ENCODE measurements at regions not wholly inside any gene's neighbourhood (a gene's known extent, or its start where the extent isn't known, plus 50 kb on each side); places are given as distances from the start of the nearest gene placed in this dataset.
"Not testable (repeated sequence)": the region's sequence is repeated elsewhere in the genome, so short reads cannot be mapped to it uniquely, and the experiment has no call there.

DNA sequence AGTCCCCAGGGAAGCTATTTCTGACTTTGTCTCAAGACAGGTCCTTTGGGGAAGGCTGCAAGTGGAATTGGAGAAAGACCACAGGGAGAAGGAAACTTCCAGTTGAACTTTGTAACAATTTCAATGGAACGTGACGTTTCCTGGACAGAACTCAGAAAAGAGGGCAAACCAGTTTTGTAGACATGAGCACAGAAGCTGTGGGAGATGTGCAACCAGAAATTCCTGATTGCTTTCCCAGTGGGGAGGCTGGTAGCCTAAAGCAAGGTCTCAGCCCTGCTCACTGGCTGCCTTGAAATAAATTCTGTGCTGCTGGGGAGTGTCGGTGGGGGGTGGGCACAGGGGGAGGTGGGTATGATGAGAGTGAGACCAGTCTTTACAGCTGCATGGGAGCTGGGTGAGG lies 1206.7 kb upstream of the ADGRL2 start:
- in situ Hi-C loops (cut with HindIII; ENCODE audit: low pct_ligation_motif_present, low pct_unique_long_range_greater_than_20kb, low sequenced_read_pairs), result no loop called here
- DNase-seq, result no peak

DNA sequence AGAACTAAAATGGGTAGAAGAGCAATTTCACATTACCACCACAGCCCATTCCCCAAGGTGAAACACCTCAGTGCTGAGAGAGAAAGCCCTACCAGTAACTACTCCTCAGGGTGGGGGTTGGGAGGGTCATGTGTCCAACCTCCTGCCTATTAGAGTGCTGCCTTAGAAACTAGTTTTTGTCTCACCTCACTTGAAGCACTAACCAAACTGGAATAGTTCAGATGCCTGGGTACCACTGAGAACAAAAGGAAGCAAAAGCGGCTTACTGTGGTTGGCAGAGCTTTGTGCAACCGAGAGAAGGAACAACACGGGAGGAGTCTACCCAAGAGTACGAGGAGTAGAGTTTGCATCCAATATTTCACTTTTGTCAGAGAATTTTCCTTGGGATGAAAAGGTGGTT lies 1207.5 kb upstream of the ADGRL2 start:
- in situ Hi-C loops (cut with HindIII; ENCODE audit: low pct_ligation_motif_present, low pct_unique_long_range_greater_than_20kb, low sequenced_read_pairs), result no loop called here

DNA sequence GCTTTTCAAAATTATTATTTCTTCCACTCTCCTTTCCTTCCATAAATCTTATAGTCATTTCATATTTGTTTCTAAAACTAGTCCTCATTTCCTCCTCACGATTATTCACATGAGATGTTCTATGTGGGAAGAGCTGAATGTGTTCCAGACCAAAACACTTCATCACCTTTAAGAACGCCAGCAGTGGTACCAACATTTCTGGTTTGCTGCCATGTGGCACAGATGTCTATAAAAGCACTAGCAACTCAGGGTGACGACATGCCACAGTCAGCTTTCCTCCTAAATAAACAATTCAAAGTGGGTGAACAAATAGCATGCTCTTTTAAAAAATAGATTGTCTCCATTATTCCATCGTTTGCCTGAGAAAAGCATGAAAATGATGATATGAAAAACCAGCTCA lies 1217.8 kb upstream of the ADGRL2 start:
- in situ Hi-C loops (cut with HindIII; ENCODE audit: low pct_ligation_motif_present, low pct_unique_long_range_greater_than_20kb, low sequenced_read_pairs), result no loop called here
- DNase-seq, result no peak

More for the DNA sequence above, 1207.5 kb upstream of the ADGRL2 start:
- DNase-seq, result no peak

DNA sequence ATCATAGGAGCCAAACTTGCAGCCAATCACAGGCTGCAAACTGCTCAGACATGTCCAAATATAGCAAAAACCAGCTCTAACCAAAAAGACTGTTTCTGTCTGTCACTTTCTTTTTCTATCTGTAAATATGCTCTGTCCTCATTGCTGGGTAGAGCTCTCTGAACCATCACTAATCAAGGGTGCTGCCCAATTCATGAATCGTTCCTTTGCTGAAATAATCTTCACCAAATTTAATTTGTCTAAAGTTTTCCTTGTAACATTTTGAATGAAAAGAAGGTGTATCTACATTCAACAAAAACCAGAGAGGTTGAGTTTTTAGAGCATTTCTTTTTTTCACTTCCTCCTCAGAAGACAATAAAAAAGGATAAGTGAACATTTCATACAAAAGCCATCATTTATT lies 1221.7 kb upstream of the ADGRL2 start:
- no peak for DNase-seq
- in situ Hi-C loops (cut with HindIII; ENCODE audit: low pct_ligation_motif_present, low pct_unique_long_range_greater_than_20kb, low sequenced_read_pairs), result no loop called here

DNA sequence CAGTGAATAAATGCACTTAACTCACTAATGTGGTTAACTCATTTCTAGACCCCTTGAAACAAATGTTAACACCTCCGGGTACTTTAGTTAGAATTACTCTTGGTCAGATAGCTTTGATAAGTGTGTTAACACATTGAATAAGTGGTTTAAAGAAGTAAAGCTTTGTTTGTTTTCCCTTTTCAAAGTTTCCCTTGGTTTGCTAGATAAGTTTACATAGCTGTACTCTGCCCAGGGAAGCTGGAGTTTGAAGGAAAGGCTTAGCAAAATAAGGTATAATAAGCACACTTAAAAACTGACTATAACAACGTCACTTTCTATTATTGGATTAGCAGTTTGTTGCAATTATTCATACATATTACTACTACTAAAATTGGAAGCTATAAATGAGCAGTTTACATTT lies 1233.9 kb upstream of the ADGRL2 start:
- in situ Hi-C loops (cut with HindIII; ENCODE audit: low pct_ligation_motif_present, low pct_unique_long_range_greater_than_20kb, low sequenced_read_pairs), result no loop called here
- no peak for DNase-seq

DNA sequence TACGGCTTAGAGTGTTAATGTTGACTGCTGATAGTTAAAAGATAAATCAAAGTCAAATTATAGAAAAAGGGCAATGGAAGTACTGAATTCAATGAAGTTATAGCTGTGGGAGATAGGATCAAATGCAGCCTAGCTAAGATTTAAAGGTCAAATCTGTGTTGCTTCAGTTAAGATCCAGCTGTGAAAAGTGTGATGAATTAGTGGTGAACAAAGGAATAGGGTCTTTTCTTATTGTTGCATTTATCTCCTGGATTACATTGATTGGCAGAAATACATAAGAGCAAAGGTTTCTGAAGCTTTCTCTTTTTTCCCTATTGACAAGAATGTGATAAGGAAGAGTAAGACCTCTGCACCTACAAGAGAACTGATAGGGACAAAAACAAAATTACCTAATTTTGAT lies 1234.6 kb upstream of the ADGRL2 start:
- in situ Hi-C loops (cut with HindIII; ENCODE audit: low pct_ligation_motif_present, low pct_unique_long_range_greater_than_20kb, low sequenced_read_pairs), result no loop called here
- no peak for DNase-seq

DNA sequence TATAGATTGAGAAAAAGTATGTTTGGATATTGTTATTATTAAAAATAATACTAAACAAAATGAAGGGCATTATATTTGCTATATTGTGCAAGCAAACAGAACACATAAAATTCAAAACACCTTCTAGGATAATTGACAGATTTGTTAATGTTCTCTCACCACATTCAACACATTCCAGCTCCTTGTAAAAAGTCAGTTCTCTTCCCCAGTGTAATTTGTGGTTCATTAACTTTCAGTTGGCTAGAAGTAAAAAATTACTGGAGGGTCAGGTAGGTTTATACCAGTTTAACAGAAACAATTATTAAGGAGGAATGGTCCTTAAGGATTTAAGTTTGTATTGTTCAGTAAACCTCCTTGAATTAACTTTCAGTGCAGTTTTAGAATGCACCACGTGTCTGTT lies 1235.3 kb upstream of the ADGRL2 start:
- DNase-seq, result no peak
- in situ Hi-C loops (cut with HindIII; ENCODE audit: low pct_ligation_motif_present, low pct_unique_long_range_greater_than_20kb, low sequenced_read_pairs), result no loop called here

DNA sequence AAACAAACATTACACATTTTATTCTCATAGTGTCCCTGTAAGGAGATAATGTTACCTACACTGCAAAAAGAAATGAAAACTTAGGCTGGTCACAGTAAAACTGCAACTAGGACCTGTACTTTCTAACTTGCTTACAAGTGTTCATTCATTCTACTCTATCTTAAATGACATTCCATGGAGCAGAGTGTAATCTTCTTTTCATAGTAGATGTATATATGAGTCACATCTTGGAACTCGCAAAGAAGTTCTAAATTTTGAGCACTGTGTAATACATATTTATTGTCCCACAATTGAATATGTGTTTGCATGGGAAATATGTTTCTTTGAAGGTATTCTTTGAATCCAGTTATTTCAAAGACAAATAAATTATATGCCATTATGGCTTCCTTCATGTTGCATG lies 1258.5 kb upstream of the ADGRL2 start:
- no peak for DNase-seq
- in situ Hi-C loops (cut with HindIII; ENCODE audit: low pct_ligation_motif_present, low pct_unique_long_range_greater_than_20kb, low sequenced_read_pairs), result no loop called here

DNA sequence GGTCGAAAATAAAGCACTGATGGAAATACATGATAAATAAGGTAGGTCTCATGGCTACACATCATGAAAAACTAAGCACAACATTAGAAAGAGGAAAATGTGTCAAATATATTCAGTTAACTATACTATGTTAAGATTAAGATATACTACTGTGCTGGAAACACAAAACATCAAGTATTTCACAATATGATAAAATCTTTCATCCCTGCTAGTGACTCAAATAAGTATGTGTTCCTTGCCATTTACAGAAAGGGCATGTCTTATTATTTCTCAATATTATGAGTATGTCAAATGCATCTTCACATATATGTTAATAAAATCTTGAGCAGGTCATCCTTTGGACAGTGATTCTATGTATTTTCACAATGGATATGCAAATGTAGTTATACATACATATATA lies 1260.1 kb upstream of the ADGRL2 start:
- no peak for DNase-seq
- in situ Hi-C loops (cut with HindIII; ENCODE audit: low pct_ligation_motif_present, low pct_unique_long_range_greater_than_20kb, low sequenced_read_pairs), result no loop called here

DNA sequence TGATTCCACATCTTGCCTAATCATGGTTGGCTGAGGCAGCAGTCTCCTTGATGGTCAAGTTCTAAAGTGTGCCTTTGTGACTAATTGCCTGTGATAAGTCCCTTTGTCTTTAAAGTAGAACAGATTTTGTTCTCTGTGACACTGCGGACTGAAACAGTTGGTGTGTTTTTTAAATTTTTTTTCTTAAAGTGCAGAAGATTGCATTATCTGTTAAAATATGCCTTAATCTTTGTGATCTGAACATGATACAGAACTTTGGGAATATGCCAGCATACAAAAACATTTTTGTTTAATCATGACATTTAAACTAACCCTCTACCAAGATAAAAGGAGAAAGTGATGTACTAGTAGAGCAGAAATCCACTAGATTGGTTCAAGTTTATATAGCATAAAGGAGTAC lies 1260.6 kb upstream of the ADGRL2 start:
- DNase-seq, result no peak

DNA sequence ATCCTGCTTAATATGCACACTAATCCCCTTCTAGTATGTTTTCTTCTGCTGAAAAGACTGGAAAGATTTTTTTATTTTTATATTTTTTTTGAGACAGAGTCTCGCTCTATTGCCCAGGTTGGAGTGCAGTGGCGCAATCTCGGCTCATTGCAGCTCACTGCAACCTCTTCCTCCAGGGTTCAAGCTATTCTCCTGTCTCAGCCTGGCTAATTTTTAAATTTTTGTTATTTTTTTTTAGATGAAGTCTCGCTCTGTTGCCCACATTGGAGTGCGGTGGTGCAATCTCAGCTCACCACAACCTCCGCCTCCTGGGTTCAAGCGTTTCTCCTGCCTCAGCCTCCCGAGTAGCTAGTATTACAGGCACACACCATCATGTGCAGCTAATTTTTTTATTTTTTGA lies 1261.4 kb upstream of the ADGRL2 start:
- in situ Hi-C loops (cut with HindIII; ENCODE audit: low pct_ligation_motif_present, low pct_unique_long_range_greater_than_20kb, low sequenced_read_pairs); DNase-seq: not testable (repeated sequence)

More for the DNA sequence above, 1260.6 kb upstream of the ADGRL2 start:
- in situ Hi-C loops (cut with HindIII; ENCODE audit: low pct_ligation_motif_present, low pct_unique_long_range_greater_than_20kb, low sequenced_read_pairs), result no loop called here

DNA sequence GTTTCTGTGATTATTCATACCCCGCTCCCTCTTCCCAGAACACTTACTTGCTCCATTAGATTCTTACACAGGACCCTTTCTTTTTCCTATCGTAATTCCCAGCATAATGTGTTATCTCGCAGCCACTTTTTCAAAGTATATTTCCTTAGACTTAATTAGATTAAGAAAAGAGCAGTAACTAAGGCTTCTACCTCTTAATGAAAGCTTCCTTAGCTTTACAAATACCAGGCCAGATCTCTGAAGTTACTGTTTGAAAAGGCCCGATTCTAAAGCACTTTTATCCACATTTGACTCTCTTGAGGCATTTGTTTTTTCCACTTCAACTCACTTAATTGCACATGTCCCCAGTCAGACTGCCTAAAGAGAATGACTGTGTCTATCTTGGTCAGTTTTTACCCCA lies 1264.3 kb upstream of the ADGRL2 start:
- no peak for DNase-seq
- in situ Hi-C loops (cut with HindIII; ENCODE audit: low pct_ligation_motif_present, low pct_unique_long_range_greater_than_20kb, low sequenced_read_pairs), result no loop called here

DNA sequence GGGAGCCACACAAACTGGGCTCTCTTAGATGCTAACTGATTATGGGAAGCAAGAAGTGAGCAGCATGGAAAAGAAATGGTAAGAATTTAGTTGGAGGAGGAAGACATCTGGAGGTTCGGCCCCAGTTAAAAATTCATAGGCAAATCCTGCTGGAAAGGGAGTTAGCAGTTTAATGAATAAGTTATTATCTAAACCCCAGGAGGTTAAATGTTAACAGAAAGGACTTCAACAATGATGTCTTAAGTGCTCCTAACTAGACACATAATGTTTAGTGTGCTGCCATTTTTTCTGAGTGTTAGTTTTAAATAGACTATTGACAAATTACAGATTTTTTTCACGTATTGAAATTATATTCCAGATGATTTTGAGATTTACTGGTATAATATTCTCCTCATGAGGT lies 1265.3 kb upstream of the ADGRL2 start:
- DNase-seq, result peak; percentile 93
- in situ Hi-C loops (cut with HindIII; ENCODE audit: low pct_ligation_motif_present, low pct_unique_long_range_greater_than_20kb, low sequenced_read_pairs), result no loop called here

DNA sequence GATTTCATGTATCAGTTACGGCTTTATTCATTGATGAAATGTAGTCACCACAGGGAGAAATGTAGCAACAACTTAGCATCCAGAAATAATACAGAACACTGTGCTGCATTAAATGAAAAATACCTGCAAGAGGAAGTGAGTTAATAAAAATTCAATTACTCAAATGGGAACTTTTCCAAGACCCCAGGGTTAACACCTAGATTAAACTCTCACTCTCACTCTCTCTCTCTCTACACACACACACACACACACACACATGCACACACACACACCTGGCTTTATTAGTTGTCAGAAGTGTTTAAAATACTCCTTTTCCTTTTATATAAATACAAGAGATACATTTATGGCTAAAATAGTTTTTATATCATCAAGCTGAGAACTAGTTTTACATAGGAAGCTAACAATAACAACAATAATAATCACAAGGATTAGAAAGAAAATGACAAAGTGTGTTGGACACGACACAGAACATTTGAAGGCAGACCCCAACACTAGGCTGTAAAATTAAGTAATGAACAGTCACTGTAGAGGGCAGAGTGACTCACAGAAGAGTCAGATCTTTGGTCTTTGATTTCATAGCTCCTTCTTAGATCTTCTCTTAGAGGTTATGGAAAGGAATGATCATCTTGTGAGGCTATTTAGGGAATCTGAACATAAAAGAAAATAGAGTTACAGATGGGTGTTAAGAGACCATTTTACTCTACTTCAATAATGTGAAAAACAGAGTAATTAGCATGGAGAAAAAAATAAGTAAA lies 1266.0 kb upstream of the ADGRL2 start:
- in situ Hi-C loops (cut with HindIII; ENCODE audit: low pct_ligation_motif_present, low pct_unique_long_range_greater_than_20kb, low sequenced_read_pairs), result no loop called here
- DNase-seq, result peak; percentile 73

DNA sequence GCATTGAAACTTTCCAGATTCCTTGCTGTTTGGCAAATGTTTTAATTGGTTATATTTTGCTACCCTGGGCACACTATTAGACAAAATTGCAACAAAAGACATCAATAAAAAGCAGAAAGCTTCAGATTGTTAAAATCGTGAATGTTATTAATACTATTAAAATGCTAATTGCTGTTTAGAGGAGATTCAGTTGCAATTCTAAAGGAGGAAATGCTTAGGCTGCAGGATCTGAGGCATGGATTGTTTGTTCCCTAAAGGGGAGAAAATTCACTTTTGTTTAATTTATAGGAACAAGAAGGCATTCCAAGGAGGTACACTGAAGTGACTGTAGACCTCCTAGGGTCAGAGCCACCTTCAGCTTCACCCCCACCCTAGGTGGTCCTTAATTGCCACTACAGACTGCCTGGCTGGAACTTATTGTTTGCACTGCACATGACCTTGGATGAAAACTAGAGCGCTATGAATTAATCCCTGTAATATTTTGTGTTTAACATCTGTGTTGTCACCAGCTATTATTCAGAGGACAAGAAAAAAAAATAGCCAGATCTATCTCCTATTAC lies 1266.9 kb upstream of the ADGRL2 start:
- in situ Hi-C loops (cut with HindIII; ENCODE audit: low pct_ligation_motif_present, low pct_unique_long_range_greater_than_20kb, low sequenced_read_pairs), result no loop called here
- no peak for DNase-seq

DNA sequence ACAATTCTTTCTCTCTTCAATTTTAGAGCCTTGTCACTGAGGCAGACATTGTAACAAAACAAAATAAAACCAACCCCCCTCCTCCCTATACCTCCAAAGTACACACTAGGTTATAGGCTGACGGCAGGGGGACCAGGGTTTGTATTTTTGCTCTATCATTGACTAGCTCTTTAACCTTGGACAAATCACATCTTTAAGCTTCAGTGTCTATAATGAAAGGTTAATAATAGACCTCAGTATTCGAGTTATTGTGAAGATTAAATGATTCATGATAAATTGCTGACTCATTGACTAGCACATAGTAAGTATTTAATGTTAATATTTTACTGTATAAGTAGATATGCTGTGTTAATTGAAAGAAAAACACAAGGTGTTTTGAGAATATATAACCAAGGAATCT lies 1267.6 kb upstream of the ADGRL2 start:
- in situ Hi-C loops (cut with HindIII; ENCODE audit: low pct_ligation_motif_present, low pct_unique_long_range_greater_than_20kb, low sequenced_read_pairs), result no loop called here
- DNase-seq, result peak; percentile 46

DNA sequence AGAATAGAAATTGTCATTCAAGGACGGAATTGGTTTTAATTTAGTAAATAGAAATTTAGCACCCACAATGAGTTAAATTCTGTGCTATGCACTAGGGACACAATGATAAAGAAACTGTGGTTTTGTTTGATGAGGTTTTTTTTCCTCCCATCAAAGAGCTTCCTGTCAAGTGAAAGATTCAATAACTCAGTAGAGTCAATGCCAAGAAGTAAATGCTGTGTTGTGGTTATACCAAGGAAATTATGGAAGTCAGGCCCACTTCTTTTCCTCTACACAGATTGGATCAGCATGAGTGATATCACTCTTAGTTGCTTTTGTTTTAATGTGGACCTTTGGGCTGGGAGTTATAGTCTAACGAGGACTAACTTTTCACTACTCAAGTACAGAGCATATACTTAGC lies 1269.6 kb upstream of the ADGRL2 start:
- DNase-seq, result no peak

DNA sequence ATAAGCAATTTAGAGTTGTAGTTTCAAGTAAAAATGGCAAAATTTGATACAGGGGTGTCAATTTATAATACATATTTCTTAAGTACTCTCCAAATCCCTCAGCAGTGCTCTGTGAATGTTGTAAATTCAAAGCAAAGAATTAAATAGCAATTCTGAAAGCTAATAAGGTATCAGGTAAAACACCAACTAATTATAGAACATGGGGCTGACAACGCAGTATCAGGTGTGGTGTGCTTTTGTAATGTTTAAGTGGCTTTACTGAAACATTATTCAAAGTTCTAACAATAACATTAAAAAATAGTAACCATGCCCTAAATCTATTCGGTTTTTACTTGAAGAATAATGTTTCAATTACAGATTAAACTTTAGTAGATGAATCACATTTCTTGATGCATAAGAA lies 1271.2 kb upstream of the ADGRL2 start:
- in situ Hi-C loops (cut with HindIII; ENCODE audit: low pct_ligation_motif_present, low pct_unique_long_range_greater_than_20kb, low sequenced_read_pairs), result no loop called here
- DNase-seq, result no peak

More for the DNA sequence above, 1269.6 kb upstream of the ADGRL2 start:
- in situ Hi-C loops (cut with HindIII; ENCODE audit: low pct_ligation_motif_present, low pct_unique_long_range_greater_than_20kb, low sequenced_read_pairs), result no loop called here

DNA sequence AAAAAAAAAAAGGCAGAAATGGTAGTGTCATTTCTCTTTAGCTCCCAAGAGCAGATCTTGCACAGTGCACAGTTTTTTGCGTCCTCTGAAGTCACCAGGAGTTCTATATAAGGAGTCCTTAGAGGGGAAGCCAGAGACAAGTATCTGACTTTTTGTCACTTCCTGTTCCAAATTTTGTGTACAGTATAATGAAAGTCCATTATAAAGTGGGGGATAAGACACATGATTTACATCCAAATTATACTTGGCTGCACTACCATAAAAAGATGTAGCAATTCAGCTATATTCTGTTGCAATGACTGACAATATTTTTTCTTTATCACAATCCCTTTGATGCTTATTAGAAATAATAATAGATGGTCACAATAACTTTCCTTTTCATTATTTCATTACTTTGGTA lies 1276.9 kb upstream of the ADGRL2 start:
- no peak for DNase-seq

DNA sequence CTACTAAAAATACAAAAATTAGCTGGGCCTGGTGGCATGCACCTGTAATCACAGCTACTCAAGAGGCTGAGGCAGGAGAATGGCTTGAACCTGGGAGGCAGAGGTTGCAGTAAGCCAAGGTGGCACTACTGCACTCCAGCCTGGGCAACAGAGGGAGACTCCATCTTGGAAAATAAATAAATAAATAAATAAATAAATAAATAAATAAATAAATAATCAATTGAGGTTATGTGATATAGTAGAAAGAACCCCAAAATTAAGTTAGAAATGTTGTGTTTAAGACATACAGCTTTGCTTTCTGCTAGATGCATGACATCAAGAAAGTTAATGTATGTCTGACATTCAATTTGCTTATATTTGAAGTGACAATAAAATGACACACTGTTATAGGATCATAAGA lies 1277.7 kb upstream of the ADGRL2 start:
- in situ Hi-C loops (cut with HindIII; ENCODE audit: low pct_ligation_motif_present, low pct_unique_long_range_greater_than_20kb, low sequenced_read_pairs), result not testable (repeated sequence)

More for the DNA sequence above, 1276.9 kb upstream of the ADGRL2 start:
- in situ Hi-C loops (cut with HindIII; ENCODE audit: low pct_ligation_motif_present, low pct_unique_long_range_greater_than_20kb, low sequenced_read_pairs), result no loop called here

More for the DNA sequence above, 1277.7 kb upstream of the ADGRL2 start:
- not testable (repeated sequence) for DNase-seq
